ENCODE measurements at regions not wholly inside any gene's neighbourhood (a gene's known extent, or its start where the extent isn't known, plus 50 kb on each side); places are given as distances from the start of the nearest gene placed in this dataset.

DNA sequence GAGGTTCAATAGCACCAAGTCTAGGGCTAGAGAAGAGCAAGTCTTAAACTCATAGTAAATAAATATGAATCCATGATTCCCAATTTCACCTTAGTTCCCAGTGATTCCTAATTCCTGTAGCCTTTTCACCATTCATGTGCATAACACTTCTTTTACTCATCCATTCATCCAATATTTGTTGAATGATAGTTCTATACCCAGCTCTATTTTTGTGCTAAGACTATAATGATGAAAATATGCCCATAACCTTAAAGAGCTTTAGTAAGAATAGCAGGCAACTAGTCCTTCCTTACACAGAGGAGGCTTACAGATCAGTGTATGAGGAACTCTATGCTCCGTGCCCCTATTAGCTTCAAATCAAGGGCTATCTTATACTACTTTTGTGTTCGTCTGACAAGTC is 280.2 kb upstream of the CHRM2 start:
- Histone ChIP-seq H3K4me3 (replicated peaks in 1 of 3; ENCODE audit: insufficient read depth in 1 of 3, low read depth in 1 of 3, low read length in 3 of 3) (no peak overlapping the region), H3K4me1 (ENCODE audit: control insufficient read depth, extremely low read depth, insufficient read depth, low read length) (no peaks in the 10 kb centered on the region), H3K27ac (ENCODE audit: insufficient read depth, low read depth, low read length) (no peak overlapping the region), H3K9me3 (replicated peaks; ENCODE audit: control insufficient read depth, insufficient read depth, low read length) (no peaks in the 10 kb centered on the region), H4K20me1 (replicated peaks; ENCODE audit: control insufficient read depth, extremely low read depth, insufficient read depth, low read length) (no peaks in the 10 kb centered on the region), H3K36me3 (ENCODE audit: control insufficient read depth in 2 of 2, extremely low read depth in 1 of 2, insufficient read depth in 2 of 2, low read length in 2 of 2) (no peaks in the 10 kb centered on the region), H3K9me1 (replicated peaks; ENCODE audit: control insufficient read depth, extremely low read depth, insufficient read depth, low read length) (no peaks in the 10 kb centered on the region), H2AFZ (ENCODE audit: low read depth, low read length) (no peak overlapping the region), H3K27me3 (ENCODE audit: control insufficient read depth in 2 of 2, insufficient read depth in 2 of 2, low read length in 2 of 2) (no peaks in the 10 kb centered on the region), H3K9ac (replicated peaks; ENCODE audit: extremely low read depth, insufficient read depth, low read length) (no peak overlapping the region), H3K79me2 (ENCODE audit: control insufficient read depth, insufficient read depth, low read length) (no peaks in the 10 kb centered on the region), H3K4me2 (ENCODE audit: insufficient read depth, low read length) (no peak overlapping the region)
- FAIRE-seq: no peak
- CTCF ChIA-PET: no interaction called here
- no peak for TF ChIP-seq MAX (IDR thresholded peaks at IDR 0.05; ENCODE audit: insufficient read depth, insufficient read length)
- intact Hi-C loops (cut with micrococcal nuclease) (no loop called here), dilution Hi-C loops (cut with MboI; ENCODE audit: extremely low pct_ligation_motif_present, low sequenced_read_pairs) (no loop called here)
- BruUV-seq (replicated peaks): no TSS peak
- POLR2A ChIA-PET: no interaction called here
- no peak for DNase-seq (ENCODE audit: low read depth, low spot score)

GRCh38 chr7:136585954-136586670 is 282.3 kb upstream of the CHRM2 start:
- Histone ChIP-seq H4K20me1 (replicated peaks; ENCODE audit: control insufficient read depth, extremely low read depth, insufficient read depth, low read length) (no peaks in the 10 kb centered on the region), H3K27me3 (ENCODE audit: control insufficient read depth in 2 of 2, insufficient read depth in 2 of 2, low read length in 2 of 2) (no peaks in the 10 kb centered on the region), H3K4me3 (replicated peaks in 1 of 3; ENCODE audit: insufficient read depth in 1 of 3, low read depth in 1 of 3, low read length in 3 of 3) (no peak overlapping the region), H3K9me3 (replicated peaks; ENCODE audit: control insufficient read depth, insufficient read depth, low read length) (no peaks in the 10 kb centered on the region), H2AFZ (ENCODE audit: low read depth, low read length) (no peak overlapping the region), H3K36me3 (ENCODE audit: control insufficient read depth in 2 of 2, extremely low read depth in 1 of 2, insufficient read depth in 2 of 2, low read length in 2 of 2) (no peaks in the 10 kb centered on the region), H3K79me2 (ENCODE audit: control insufficient read depth, insufficient read depth, low read length) (no peaks in the 10 kb centered on the region), H3K4me1 (ENCODE audit: control insufficient read depth, extremely low read depth, insufficient read depth, low read length) (no peaks in the 10 kb centered on the region), H3K27ac (ENCODE audit: insufficient read depth, low read depth, low read length) (no peak overlapping the region), H3K4me2 (ENCODE audit: insufficient read depth, low read length) (no peak overlapping the region), H3K9ac (replicated peaks; ENCODE audit: extremely low read depth, insufficient read depth, low read length) (no peak overlapping the region), H3K9me1 (replicated peaks; ENCODE audit: control insufficient read depth, extremely low read depth, insufficient read depth, low read length) (no peaks in the 10 kb centered on the region)
- no peak for TF ChIP-seq MAX (IDR thresholded peaks at IDR 0.05; ENCODE audit: insufficient read depth, insufficient read length)
- TF ChIP-seq FOS (IDR thresholded peaks at IDR 0.05; ENCODE audit: borderline replicate concordance, insufficient read depth, low read length): no peak
- TF ChIP-seq POLR2A (IDR thresholded peaks at IDR 0.05; ENCODE audit: low read depth, low read length): no peak
- TF ChIP-seq EZH2 (IDR thresholded peaks at IDR 0.05; ENCODE audit: borderline replicate concordance, low read depth, low read length, severe bottlenecking): no peak
- no peak for TF ChIP-seq POLR2AphosphoS5 (IDR thresholded peaks at IDR 0.05; ENCODE audit: insufficient read depth, low read depth, low read length)
- no peak for TF ChIP-seq JUN (IDR thresholded peaks at IDR 0.05; ENCODE audit: borderline replicate concordance, insufficient read depth, insufficient read length, low read depth)
- FAIRE-seq (no peak), DNase-seq (ENCODE audit: low read depth, low spot score) (no peak)
- CTCF ChIA-PET: no interaction called here
- no TSS peak for BruUV-seq (replicated peaks)
- dilution Hi-C loops (cut with MboI; ENCODE audit: extremely low pct_ligation_motif_present, low sequenced_read_pairs): no loop called here
- POLR2A ChIA-PET: no interaction called here
- intact Hi-C loops (cut with micrococcal nuclease): no loop called here

Measured in endothelial cell of umbilical vein (primary cell).